Islet precursor cell (in vitro differentiated cells): ENCODE measurements at regions not wholly inside any gene's neighbourhood (a gene's known extent, or its start where the extent isn't known, plus 50 kb on each side); places are given as distances from the start of the nearest gene placed in this dataset.
A peak's percentile ranks its signal among the peaks of the same experiment; 100 is the strongest.

ENCODE experiments used
- DNase-seq: peaks from one replicate; pipeline ENCODE4 v3.0.0-alpha.2; 2018

- DNase-seq = no peak
These were observed 143.8 kb upstream of the PPARGC1A start for GRCh38 chr4:24033626-24034025.

GRCh38 chr4:24032371-24032989, 142.6 kb upstream of the PPARGC1A start:
- DNase-seq = peak; percentile 61

GRCh38 chr4:24026596-24026995, 136.7 kb upstream of the PPARGC1A start:
- no peak for DNase-seq

- DNase-seq = no peak
These were observed 134.8 kb upstream of the PPARGC1A start for GRCh38 chr4:24024605-24025004.

- no peak for DNase-seq
These were observed 134.3 kb upstream of the PPARGC1A start for GRCh38 chr4:24024157-24024556.

- no peak for DNase-seq
These were observed 125.9 kb upstream of the PPARGC1A start for GRCh38 chr4:24015782-24016181.

- no peak for DNase-seq
These were observed 124.0 kb upstream of the PPARGC1A start for GRCh38 chr4:24013668-24014422.

- DNase-seq = no peak
These were observed 121.1 kb upstream of the PPARGC1A start for GRCh38 chr4:24010994-24011393.

GRCh38 chr4:24010573-24010972, 120.7 kb upstream of the PPARGC1A start:
- DNase-seq = no peak

- no peak for DNase-seq
These were observed 118.0 kb upstream of the PPARGC1A start for GRCh38 chr4:24007860-24008261.

- DNase-seq = no peak
These were observed 116.4 kb upstream of the PPARGC1A start for GRCh38 chr4:24006269-24006668.

GRCh38 chr4:24003926-24004325, 114.1 kb upstream of the PPARGC1A start:
- DNase-seq = no peak

GRCh38 chr4:24003496-24003895, 113.6 kb upstream of the PPARGC1A start:
- no peak for DNase-seq

GRCh38 chr4:24002330-24002966, 112.6 kb upstream of the PPARGC1A start:
- no peak for DNase-seq

GRCh38 chr4:24001486-24002329, 111.9 kb upstream of the PPARGC1A start:
- no peak for DNase-seq

GRCh38 chr4:24000470-24000831, 110.6 kb upstream of the PPARGC1A start:
- DNase-seq = no peak

- DNase-seq = no peak
These were observed 110.0 kb upstream of the PPARGC1A start for GRCh38 chr4:23999714-24000469.

- no peak for DNase-seq
These were observed 103.5 kb upstream of the PPARGC1A start for GRCh38 chr4:23993373-23993772.

- no peak for DNase-seq
These were observed 101.6 kb upstream of the PPARGC1A start for GRCh38 chr4:23991444-23991843.

- DNase-seq = no peak
These were observed 96.4 kb upstream of the PPARGC1A start for GRCh38 chr4:23986270-23986669.

GRCh38 chr4:23981328-23981727, 91.5 kb upstream of the PPARGC1A start:
- peak; percentile 81 for DNase-seq

GRCh38 chr4:23979534-23979933, 89.7 kb upstream of the PPARGC1A start:
- no peak for DNase-seq

GRCh38 chr4:23978002-23978401, 88.2 kb upstream of the PPARGC1A start:
- no peak for DNase-seq
